Vagina (tissue), 2 donors: ENCODE measurements at regions not wholly inside any gene's neighbourhood (a gene's known extent, or its start where the extent isn't known, plus 50 kb on each side); places are given as distances from the start of the nearest gene placed in this dataset.

Experiments
- CTCF ChIP-seq, 3 experiments: fragments of 450-650 bp in 2 of 3; fragments of 200-600 bp in 1 of 3; sonication (generic) in 1 of 3; IDR thresholded peaks; one replicate each; pipeline ENCODE4 v1.5.1; 2017 to 2019; ENCODE audit warnings: antibody characterized with exemption in 3 of 3, mild to moderate bottlenecking in 2 of 3, moderate library complexity in 2 of 3
- POLR2AphosphoS5 ChIP-seq, 2 donors: sonication (generic); formaldehyde crosslinking; IDR thresholded peaks; one replicate each; pipeline ENCODE4 v1.9.0; 2017; ENCODE audit warnings: antibody characterized with exemption in 2 of 2, mild to moderate bottlenecking in 2 of 2, low read depth in 1 of 2; ENCODE audit not compliant: insufficient read depth in 1 of 2

GRCh38 chr1:22291057-22291456 is 148.2 kb upstream of the WNT4 start:
- TF ChIP-seq CTCF (IDR thresholded peaks at IDR 0.05): no peak
- TF ChIP-seq POLR2AphosphoS5 (IDR thresholded peaks at IDR 0.05; ENCODE audit: insufficient read depth in 1 of 2, low read depth in 1 of 2): no peak
